ENCODE measurements at regions not wholly inside any gene's neighbourhood (a gene's known extent, or its start where the extent isn't known, plus 50 kb on each side); places are given as distances from the start of the nearest gene placed in this dataset.

DNA sequence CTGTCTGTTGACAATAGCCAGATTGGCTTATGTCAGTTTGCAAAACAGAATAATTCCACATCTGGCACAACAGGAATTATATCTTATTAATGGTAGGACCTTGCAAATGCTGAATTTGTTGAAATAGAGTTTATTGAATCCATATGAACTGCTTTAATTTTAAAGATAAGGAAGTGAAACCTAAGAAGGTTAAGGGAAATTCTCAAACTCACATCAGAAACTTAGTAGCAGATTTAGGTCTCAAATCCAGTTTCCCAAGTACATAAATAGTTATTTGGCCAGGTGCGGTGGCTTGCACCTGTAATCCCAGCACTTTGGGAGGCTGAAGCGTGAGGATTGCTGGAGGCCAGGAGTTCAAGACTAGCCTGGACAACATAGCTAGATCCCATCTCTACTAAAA lies 117.1 kb downstream of the HNRNPD start:
- no peaks in the 10 kb centered on the region for H3K36me3 ChIP-seq (ENCODE audit: insufficient read depth, low read length)
- H3K9me3 ChIP-seq (ENCODE audit: low read length): no peaks in the 10 kb centered on the region
- H3K9me2 ChIP-seq (ENCODE audit: low read depth, low read length): no peaks in the 10 kb centered on the region
- no peaks in the 10 kb centered on the region for H3K27me3 ChIP-seq (ENCODE audit: insufficient read depth, low read length)
- TF ChIP-seq CTCF (IDR thresholded peaks at IDR 0.05; ENCODE audit: low read length) (no peak), EZH2 (IDR thresholded peaks at IDR 0.05; ENCODE audit: borderline replicate concordance, low read length) (no peak)
- no peak overlapping the region for H2AFZ ChIP-seq (ENCODE audit: low read length)
- H3K4me2 ChIP-seq (ENCODE audit: low read length): no peak overlapping the region
- no peak overlapping the region for H3K4me3 ChIP-seq (ENCODE audit: low read depth, low read length, poor library complexity, severe bottlenecking)
- no peaks in the 10 kb centered on the region for H4K20me1 ChIP-seq (ENCODE audit: insufficient read depth, low read length)
- no peaks in the 10 kb centered on the region for H3K79me2 ChIP-seq (ENCODE audit: insufficient read depth, low read length)
- H3K4me1 ChIP-seq (ENCODE audit: insufficient read depth, low read length, severe bottlenecking): no peaks in the 10 kb centered on the region
- no peak overlapping the region for H3K27ac ChIP-seq (ENCODE audit: low read depth, low read length, poor library complexity, severe bottlenecking)
- no peaks in the 10 kb centered on the region for H3F3A ChIP-seq (ENCODE audit: insufficient read depth, low read length)
- no peak overlapping the region for H3K9ac ChIP-seq (ENCODE audit: low read length)

DNA sequence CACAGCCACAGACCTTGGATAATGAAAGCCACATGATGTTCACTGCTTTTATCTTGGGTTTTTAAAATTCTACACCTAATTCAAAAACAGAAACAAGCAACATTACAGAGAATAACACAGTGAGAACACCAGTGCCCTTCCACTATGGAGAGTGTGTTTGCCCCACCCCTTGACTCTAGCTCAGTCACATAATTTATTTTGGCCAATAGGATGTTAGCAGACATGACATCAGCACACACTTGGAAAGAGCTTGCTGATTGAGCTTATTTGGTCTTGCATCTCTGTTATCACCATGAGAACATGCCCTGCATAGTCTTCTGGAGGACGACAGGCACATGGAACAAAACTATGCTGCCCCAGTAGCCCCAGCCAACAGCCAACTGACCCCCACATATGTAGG lies 118.1 kb downstream of the HNRNPD start:
- no peaks in the 10 kb centered on the region; the same call in 1 of the 2 replicates for H3K27me3 ChIP-seq (ENCODE audit: insufficient read depth, low read length)
- H3K79me2 ChIP-seq (ENCODE audit: insufficient read depth, low read length): no peaks in the 10 kb centered on the region
- H3K9me2 ChIP-seq (ENCODE audit: low read depth, low read length): no peaks in the 10 kb centered on the region
- H3K4me1 ChIP-seq (ENCODE audit: insufficient read depth, low read length, severe bottlenecking): no peaks in the 10 kb centered on the region
- H3K4me3 ChIP-seq (ENCODE audit: low read depth, low read length, poor library complexity, severe bottlenecking): no peak overlapping the region
- no peaks in the 10 kb centered on the region for H3K9me3 ChIP-seq (ENCODE audit: low read length)
- TF ChIP-seq CTCF (IDR thresholded peaks at IDR 0.05; ENCODE audit: low read length) (no peak), EZH2 (IDR thresholded peaks at IDR 0.05; ENCODE audit: borderline replicate concordance, low read length) (no peak)
- H3F3A ChIP-seq (ENCODE audit: insufficient read depth, low read length): no peaks in the 10 kb centered on the region
- H2AFZ ChIP-seq (ENCODE audit: low read length): no peak overlapping the region
- H3K4me2 ChIP-seq (ENCODE audit: low read length): no peak overlapping the region
- no peak overlapping the region for H3K9ac ChIP-seq (ENCODE audit: low read length)
- H4K20me1 ChIP-seq (ENCODE audit: insufficient read depth, low read length): no peaks in the 10 kb centered on the region
- no peak overlapping the region for H3K27ac ChIP-seq (ENCODE audit: low read depth, low read length, poor library complexity, severe bottlenecking)
- no peaks in the 10 kb centered on the region for H3K36me3 ChIP-seq (ENCODE audit: insufficient read depth, low read length)

DNA sequence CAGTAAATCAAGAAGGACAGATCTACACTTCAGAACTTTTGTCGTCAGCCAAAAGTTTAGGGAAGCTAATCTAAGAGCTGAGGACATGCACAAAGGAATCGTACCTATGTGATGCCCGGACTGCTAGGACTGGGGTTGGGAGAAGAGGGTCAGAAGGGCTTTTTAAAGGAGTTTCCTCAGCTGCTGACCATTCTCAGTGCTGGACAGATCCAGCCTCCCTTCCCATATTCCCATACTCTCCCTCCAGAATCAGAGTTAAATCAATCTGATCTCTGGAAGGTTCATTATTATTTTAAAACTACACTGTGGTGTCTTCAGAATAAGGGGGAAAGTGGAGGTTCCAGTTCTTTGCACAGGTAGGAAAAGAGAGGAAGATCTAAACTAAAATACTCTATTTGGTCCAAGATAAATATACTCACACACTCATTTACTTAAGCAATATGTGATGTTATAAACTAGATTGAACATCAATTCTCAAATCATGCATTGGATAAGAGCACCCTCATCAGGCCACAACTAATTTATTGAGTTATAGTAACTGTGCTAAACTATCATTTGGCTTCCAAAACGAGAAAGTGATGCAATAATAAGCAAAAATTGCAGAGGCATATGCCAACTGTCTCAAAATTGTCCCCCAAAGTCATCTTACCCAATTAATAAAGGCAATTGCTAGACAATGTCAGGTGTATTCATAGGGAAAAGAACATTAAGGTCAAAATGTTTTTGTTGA lies 124.7 kb downstream of the HNRNPD start:
- no peak overlapping the region for H3K27ac ChIP-seq (ENCODE audit: low read depth, low read length, poor library complexity, severe bottlenecking)
- no peak for TF ChIP-seq CTCF (IDR thresholded peaks at IDR 0.05; ENCODE audit: low read length)
- no peak for TF ChIP-seq EZH2 (IDR thresholded peaks at IDR 0.05; ENCODE audit: borderline replicate concordance, low read length)
- H3K27me3 ChIP-seq (ENCODE audit: insufficient read depth, low read length): no peaks in the 10 kb centered on the region; the same call in 1 of the 2 replicates
- no peak overlapping the region for H3K4me2 ChIP-seq (ENCODE audit: low read length)
- no peaks in the 10 kb centered on the region for H3K9me2 ChIP-seq (ENCODE audit: low read depth, low read length)
- H3F3A ChIP-seq (ENCODE audit: insufficient read depth, low read length): no peaks in the 10 kb centered on the region
- H3K4me3 ChIP-seq (ENCODE audit: low read depth, low read length, poor library complexity, severe bottlenecking): no peak overlapping the region
- no peaks in the 10 kb centered on the region for H4K20me1 ChIP-seq (ENCODE audit: insufficient read depth, low read length)
- H3K79me2 ChIP-seq (ENCODE audit: insufficient read depth, low read length): no peaks in the 10 kb centered on the region
- no peak overlapping the region for H2AFZ ChIP-seq (ENCODE audit: low read length)
- H3K9ac ChIP-seq (ENCODE audit: low read length): no peak overlapping the region
- no peaks in the 10 kb centered on the region for H3K4me1 ChIP-seq (ENCODE audit: insufficient read depth, low read length, severe bottlenecking)
- no peaks in the 10 kb centered on the region for H3K9me3 ChIP-seq (ENCODE audit: low read length)
- no peaks in the 10 kb centered on the region for H3K36me3 ChIP-seq (ENCODE audit: insufficient read depth, low read length)

Measured in OCI-LY1 (cell line).